ENCODE measurements at regions not wholly inside any gene's neighbourhood (a gene's known extent, or its start where the extent isn't known, plus 50 kb on each side); places are given as distances from the start of the nearest gene placed in this dataset.
A peak's percentile ranks its signal among the peaks of the same experiment; 100 is the strongest.

- TF ChIP-seq CTCF (conservative IDR thresholded peaks at IDR 0.05 in 1 of 2, IDR thresholded peaks at IDR 0.05 in 1 of 2; ENCODE audit: low read depth in 1 of 2, low read length in 2 of 2) (no peak), EZH2 (IDR thresholded peaks at IDR 0.05; ENCODE audit: low read length, missing control alignments) (no peak)
- H3K9me3 ChIP-seq (ENCODE audit: control insufficient read depth, insufficient read depth, low read depth, low read length) = no peaks in the 10 kb centered on the region
- H3K79me2 ChIP-seq (ENCODE audit: control insufficient read depth, insufficient read depth, low read length) = peaks cover 2% of the 10 kb centered on the region
- H2AFZ ChIP-seq (ENCODE audit: low read length) = peak overlapping the region; percentile 87
- H3K9ac ChIP-seq (ENCODE audit: insufficient read depth, low read length) = peak overlapping the region; percentile 76
- peaks cover 7% of the 10 kb centered on the region for H3K4me1 ChIP-seq (ENCODE audit: control insufficient read depth, extremely low read depth, insufficient read depth, low read length)
- H4K20me1 ChIP-seq (ENCODE audit: control insufficient read depth, extremely low read depth, insufficient read depth, low read length) = no peaks in the 10 kb centered on the region
- peaks cover 7% of the 10 kb centered on the region for H3K36me3 ChIP-seq (ENCODE audit: control insufficient read depth, insufficient read depth, low read length)
- peak overlapping the region; percentile 92 for H3K27ac ChIP-seq (ENCODE audit: insufficient read depth, low read length)
- H3K27me3 ChIP-seq (ENCODE audit: control insufficient read depth, insufficient read depth, low read length) = no peaks in the 10 kb centered on the region
- peak overlapping the region; percentile 85 for H3K4me2 ChIP-seq (ENCODE audit: extremely low read depth, insufficient read depth, low read length)
- peak overlapping the region; percentile 51 to 64 (median 58) for H3K4me3 ChIP-seq (replicated peaks in 1 of 4; ENCODE audit: control extremely low read depth in 1 of 4, insufficient read depth in 1 of 4, low read depth in 3 of 4, low read length in 4 of 4)
- peak; percentile 68 to 79 for DNase-seq (ENCODE audit: low read depth in 2 of 2)
Measured at GRCh38 chr9:706606-707459, 134.7 kb upstream of the DMRT1 start.

- H3K4me2 ChIP-seq (ENCODE audit: extremely low read depth, insufficient read depth, low read length) = peak overlapping the region; percentile 84
- no peaks in the 10 kb centered on the region for H4K20me1 ChIP-seq (ENCODE audit: control insufficient read depth, extremely low read depth, insufficient read depth, low read length)
- TF ChIP-seq CTCF (conservative IDR thresholded peaks at IDR 0.05 in 1 of 2, IDR thresholded peaks at IDR 0.05 in 1 of 2; ENCODE audit: low read depth in 1 of 2, low read length in 2 of 2) (no peak), EZH2 (IDR thresholded peaks at IDR 0.05; ENCODE audit: low read length, missing control alignments) (no peak)
- DNase-seq (ENCODE audit: low read depth in 2 of 2) = no peak
- H3K79me2 ChIP-seq (ENCODE audit: control insufficient read depth, insufficient read depth, low read length) = peaks cover 9% of the 10 kb centered on the region
- peaks cover 18% of the 10 kb centered on the region for H3K36me3 ChIP-seq (ENCODE audit: control insufficient read depth, insufficient read depth, low read length)
- H3K4me3 ChIP-seq (replicated peaks in 1 of 4; ENCODE audit: control extremely low read depth in 1 of 4, insufficient read depth in 1 of 4, low read depth in 3 of 4, low read length in 4 of 4) = peak overlapping the region; percentile 20 to 56 (median 34)
- H3K27ac ChIP-seq (ENCODE audit: insufficient read depth, low read length) = peak overlapping the region; percentile 24
- peaks cover 7% of the 10 kb centered on the region for H3K4me1 ChIP-seq (ENCODE audit: control insufficient read depth, extremely low read depth, insufficient read depth, low read length)
- no peaks in the 10 kb centered on the region for H3K27me3 ChIP-seq (ENCODE audit: control insufficient read depth, insufficient read depth, low read length)
- H2AFZ ChIP-seq (ENCODE audit: low read length) = no peak overlapping the region
- no peak overlapping the region for H3K9ac ChIP-seq (ENCODE audit: insufficient read depth, low read length)
- H3K9me3 ChIP-seq (ENCODE audit: control insufficient read depth, insufficient read depth, low read depth, low read length) = no peaks in the 10 kb centered on the region
Measured at GRCh38 chr9:708182-708550, 133.3 kb upstream of the DMRT1 start.

- peak overlapping the region in 3 of 4 experiments; percentile 6 to 56 (median 19) for H3K4me3 ChIP-seq (replicated peaks in 1 of 4; ENCODE audit: control extremely low read depth in 1 of 4, insufficient read depth in 1 of 4, low read depth in 3 of 4, low read length in 4 of 4)
- no peak overlapping the region for H3K9ac ChIP-seq (ENCODE audit: insufficient read depth, low read length)
- H3K9me3 ChIP-seq (ENCODE audit: control insufficient read depth, insufficient read depth, low read depth, low read length) = no peaks in the 10 kb centered on the region
- no peak overlapping the region for H3K27ac ChIP-seq (ENCODE audit: insufficient read depth, low read length)
- H3K79me2 ChIP-seq (ENCODE audit: control insufficient read depth, insufficient read depth, low read length) = peaks cover 9% of the 10 kb centered on the region
- H3K4me2 ChIP-seq (ENCODE audit: extremely low read depth, insufficient read depth, low read length) = peak overlapping the region; percentile 84
- H2AFZ ChIP-seq (ENCODE audit: low read length) = no peak overlapping the region
- DNase-seq (ENCODE audit: low read depth in 2 of 2) = no peak
- peaks cover 7% of the 10 kb centered on the region for H3K4me1 ChIP-seq (ENCODE audit: control insufficient read depth, extremely low read depth, insufficient read depth, low read length)
- no peaks in the 10 kb centered on the region for H4K20me1 ChIP-seq (ENCODE audit: control insufficient read depth, extremely low read depth, insufficient read depth, low read length)
- no peak for TF ChIP-seq CTCF (conservative IDR thresholded peaks at IDR 0.05 in 1 of 2, IDR thresholded peaks at IDR 0.05 in 1 of 2; ENCODE audit: low read depth in 1 of 2, low read length in 2 of 2)
- peaks cover 18% of the 10 kb centered on the region for H3K36me3 ChIP-seq (ENCODE audit: control insufficient read depth, insufficient read depth, low read length)
- H3K27me3 ChIP-seq (ENCODE audit: control insufficient read depth, insufficient read depth, low read length) = no peaks in the 10 kb centered on the region
Measured at GRCh38 chr9:708551-709432, 132.7 kb upstream of the DMRT1 start.

Data from fibroblast of lung (primary cell).